Pulmonary artery endothelial cell (primary cell): ENCODE measurements at regions not wholly inside any gene's neighbourhood (a gene's known extent, or its start where the extent isn't known, plus 50 kb on each side); places are given as distances from the start of the nearest gene placed in this dataset.

Experiments
- DNase-seq: peaks from one replicate; pipeline ENCODE4 v3.0.0-alpha.2; 2011; ENCODE audit warnings: low read depth, low spot score

DNA sequence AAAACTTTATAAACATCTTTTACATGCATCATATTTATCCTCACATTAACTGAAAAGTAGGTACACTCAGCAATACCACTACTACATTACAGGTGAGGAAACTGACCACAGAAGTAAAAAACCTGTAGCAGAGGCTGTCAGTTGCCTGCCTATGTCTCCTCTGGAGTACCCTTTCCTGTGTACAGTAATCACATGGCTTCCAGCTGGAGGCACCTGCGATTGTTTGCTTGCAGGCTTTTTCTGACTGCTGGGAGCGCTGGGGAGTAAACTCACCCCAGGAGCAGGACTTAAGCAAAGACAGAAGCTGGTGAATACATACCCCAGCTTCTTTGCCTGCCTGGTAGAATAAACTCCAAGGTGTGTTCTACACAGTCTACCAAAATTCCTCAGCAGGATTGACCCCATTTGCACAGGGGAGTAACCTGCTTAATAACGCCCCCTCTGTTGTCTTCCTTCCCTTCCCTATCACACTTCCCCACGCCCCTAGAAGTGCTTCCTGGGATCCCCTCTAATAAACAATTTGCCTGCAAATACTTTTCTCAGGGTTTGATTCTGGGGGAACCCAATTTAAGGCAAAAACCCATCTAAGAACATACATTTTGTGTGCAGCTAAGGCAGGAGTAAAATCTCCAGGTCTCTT, 138.9 kb downstream of the PTH2R start:
- DNase-seq: no peak

DNA sequence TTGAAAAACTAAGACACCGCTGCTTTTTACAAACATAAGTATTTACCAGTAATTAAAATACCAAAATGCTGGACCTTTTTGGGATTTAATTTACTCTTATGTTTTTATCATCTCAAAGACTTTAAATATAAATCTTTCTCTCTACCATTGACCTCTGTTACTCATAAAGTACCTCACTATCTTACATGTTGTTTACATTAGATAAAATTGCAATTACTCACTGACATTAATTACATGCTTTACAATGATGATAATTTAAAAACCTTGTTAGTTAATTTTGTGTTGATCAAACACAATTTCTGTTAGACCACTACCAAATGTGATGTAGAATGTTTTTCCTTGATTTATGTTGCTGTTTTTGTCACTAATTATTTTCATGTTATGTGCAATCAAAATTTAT, 139.5 kb downstream of the PTH2R start:
- DNase-seq: no peak

DNA sequence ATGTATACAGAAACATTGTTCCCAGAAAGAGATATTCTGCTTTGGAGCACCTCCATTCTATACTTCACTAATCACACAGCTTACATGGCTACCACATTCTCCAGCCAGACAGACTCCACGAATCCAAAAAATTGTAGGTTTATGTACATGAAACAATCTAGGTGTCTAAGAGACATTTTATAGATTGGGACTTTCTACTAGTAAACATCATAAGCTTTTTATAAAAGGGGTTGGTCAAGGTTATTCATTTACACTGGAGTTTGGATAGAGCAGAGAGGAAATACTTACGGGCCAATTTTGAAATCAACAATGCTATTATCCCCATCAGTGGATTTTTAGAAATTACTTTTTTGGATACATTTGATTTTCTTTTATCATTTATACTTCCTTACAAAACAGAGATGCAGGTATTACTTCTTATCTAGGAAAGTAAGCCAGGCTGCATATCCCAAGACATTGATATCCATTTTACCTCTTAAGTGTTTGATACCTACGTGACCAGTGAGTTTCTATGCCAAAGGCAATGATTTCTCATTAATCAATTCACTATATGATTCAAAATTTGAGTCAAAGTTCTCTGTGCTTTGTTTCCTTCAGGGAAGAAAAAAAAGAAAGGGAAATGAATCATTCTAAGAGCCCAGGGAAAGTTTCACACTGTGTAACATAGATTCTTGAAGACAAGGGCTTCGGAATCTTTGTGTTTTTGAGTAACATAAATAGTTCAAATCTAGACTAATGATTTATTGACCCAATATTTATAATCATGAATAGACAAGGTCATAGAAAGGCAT, 140.5 kb downstream of the PTH2R start:
- no peak for DNase-seq

DNA sequence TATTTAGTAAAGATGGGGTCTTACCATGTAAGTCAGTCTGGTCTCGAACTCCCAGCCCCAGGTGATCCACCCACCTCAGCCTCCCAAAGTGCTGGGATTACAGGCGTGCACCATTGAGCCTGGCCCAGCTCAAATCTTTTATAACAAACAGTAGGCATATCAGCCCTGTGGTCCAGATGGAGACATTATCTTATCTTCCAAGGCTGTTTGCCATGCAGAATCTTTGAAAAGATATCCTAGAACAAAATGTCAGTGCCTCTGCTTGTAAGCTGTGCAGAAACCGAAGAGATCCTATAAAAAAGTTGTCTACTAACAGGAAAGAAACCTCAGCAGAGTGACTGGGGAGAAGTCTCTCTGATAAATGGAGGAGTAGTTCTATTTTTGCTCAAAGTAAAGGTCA, 142.1 kb downstream of the PTH2R start:
- DNase-seq: no peak

DNA sequence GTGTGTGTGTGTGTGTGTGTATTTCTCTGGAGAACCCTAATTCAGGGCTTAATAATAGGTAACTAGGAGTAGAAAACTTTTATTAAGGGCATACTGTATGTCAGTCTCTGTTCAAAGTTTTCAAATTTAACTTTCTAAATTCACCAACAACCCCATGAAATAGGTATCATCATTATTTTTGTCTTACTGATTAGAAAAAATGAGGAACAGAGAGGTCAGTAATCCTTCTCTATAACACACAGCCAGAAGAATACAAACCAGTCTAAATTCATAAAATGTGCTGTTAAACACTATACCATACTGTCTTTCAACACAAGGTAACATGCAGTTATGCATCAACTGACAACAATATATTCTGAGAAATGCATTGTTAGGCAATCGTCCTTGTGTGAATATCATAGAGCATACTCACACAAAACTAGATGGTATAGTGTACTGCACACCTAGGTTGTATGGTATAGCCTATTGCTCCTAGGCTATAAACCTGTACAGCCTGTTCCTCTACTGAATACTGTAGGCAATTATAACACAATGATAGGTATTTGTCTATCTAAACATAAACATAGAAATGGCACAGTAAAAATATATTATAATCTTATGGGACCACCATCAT, 143.1 kb downstream of the PTH2R start:
- DNase-seq: no peak

DNA sequence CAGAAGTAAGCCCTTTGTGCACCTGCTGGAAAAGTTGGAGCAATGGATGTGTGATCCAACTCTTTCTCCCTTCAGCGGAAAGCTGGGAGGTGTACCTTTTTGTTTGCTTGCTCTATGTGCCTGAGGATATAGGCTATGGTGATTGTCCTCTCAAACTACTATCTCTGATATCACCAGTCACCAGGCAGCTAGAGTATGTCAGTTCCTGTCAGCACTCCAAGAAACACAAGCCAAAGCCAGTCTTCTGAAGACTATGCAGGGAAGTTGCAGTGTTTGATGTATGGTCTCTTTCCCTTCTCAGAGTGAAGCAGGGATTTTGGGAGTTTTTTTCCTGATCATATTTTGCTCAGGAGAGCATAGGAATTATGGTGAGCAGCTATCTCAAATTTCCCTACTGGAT, 146.4 kb downstream of the PTH2R start:
- no peak for DNase-seq

DNA sequence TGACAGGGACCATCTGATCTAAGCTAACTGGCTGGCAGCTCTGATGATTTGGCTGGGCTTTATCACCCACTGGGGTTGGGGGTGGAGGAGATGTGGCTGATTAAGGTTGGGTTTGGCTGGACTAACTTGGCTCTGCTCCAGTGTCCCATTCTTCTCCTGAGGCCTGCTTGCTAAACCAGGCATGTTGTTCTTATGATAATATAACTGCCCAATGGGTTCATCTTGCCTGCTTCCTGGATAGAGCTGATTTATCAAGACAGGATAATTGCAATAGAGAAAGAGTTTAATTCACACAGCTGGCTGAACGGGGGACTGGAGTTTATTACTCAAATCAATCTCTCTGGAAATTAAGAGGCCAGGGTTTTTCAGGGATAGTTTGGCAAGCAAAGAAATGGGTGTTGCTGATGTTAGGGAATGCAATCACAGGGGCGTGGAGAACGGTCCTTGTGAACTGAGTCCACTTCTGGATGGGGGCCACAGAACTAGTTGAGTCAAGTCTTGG, 150.4 kb downstream of the PTH2R start:
- no peak for DNase-seq

DNA sequence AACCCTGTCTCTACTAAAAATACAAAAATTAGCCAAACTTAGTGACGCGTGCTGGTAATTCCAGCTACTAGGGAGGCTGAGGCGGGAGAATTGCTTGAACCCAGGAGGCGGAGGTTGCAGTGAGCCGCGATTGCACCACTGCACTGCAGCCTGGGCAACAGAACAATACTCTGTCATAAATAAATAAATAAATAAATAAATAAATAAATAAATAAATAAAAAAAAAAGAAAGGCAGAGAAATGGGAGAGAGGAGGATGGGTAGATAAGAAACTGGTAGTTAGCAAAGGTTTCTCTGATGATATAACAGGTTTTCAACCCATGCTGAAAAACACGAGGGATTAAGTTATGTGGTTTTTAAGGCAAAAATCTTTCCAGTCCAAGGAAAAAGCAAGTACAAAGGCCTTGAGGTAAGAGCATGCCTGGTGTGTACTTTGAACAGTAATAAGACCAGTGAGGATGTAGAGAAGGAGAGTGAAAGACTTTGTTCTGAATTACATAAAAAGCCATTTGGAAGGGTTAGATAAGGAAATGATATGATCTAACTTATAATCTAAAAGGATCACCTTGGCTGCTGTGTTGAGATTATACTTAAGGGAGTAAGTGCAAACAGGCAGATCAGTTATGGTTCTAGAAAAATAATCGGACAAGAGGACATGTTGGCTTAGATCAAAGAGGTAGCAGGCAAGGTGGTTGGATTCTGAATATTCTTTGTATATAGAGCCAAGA, 159.3 kb downstream of the PTH2R start:
- no peak for DNase-seq

DNA sequence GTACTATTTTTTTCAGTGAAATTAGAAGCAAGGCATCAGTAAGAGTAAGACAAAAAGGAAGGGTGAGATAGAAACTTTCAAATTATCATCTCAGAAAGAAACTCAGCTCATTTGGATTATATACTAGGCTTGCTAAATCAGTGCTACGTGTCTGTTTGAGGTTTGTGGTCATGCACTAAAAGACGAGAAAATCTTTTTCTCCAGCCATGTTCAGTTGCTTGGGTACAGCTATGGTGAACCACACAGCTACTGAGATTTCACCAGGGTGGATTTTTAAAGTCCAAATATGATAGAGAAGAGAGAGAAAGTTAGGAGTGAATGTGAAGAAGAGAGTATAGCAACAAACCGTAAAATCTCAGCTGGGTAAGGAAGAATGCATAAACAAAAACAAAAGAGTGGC, 161.6 kb downstream of the PTH2R start:
- no peak for DNase-seq

DNA sequence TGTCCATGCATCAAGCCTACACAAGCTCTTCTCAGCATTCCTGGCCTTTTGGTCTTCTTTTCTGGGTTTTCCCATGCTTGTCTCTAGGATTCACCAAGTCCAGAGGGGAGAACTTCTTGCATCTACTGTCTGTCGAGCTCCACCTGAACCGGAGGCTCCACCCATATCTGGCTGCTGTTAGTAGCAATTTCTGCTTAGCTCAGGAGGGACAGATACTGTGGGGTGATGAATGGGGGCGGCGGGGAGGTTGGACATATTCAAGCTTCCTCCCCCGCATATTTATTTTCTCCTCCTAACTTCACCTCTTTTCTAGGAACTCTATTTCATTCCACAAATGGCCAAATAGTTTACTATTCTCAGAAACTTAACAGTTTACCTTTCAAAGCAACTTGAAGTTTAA, 163.5 kb downstream of the PTH2R start:
- DNase-seq: no peak

DNA sequence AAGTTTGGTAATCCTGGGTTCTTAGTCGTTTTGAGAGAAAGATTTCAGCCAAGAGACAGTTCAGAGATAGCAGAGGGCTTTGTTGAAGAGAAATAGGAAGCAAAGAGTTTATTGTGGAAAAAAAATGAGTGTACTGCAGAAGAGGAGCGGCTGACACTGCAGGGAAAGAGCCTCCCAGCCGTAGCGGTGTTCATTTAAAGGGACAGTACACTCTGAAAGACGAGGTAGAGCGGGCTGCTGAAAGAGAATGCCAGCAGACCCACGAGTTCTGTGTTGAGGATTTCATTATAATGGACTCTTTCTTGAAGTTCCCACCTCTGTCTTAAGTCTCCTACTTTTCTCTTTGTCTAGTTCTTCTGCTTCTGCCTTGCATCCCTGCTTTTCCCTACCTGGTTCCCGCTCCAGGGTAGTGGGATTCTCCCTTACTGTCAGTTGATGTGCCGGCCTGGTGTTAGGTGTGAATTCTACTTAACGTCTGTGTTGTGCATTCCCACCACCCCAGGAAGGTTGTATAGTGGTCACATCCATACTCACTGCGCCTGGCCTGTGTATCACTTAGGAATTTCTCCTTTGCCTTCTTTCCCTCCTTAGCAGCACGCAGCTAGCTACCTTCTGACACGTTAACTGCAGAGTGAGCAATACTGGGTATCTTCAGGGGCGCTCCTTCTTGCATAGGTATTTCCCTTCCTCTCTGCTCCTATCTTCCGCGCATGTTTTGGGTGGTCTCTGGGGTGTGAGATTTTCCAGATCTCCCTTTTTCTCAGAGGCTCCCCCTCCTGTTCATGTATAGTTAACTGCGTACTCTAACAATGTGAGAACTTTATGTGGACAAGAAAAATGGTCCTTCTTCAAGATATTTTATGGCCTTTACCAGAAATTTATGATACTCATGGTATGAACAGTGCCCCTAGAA, 164.5 kb downstream of the PTH2R start:
- no peak for DNase-seq

DNA sequence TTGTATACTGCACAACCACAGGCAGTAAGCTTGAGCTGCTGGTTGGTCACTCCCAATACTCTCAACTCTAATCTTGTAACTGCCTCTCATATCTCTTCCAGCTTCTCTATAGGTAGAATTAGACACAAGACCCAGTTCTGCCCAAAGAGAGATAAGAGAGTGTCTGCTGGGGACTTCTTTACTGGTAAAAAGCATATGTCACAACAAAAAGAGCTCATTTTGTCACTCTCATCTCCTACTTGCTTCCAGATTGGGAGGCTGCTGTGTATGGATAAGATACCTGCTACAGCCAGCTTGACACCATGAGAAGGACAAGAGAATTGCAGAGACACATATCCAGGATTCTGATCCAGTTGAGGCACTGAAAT, 165.2 kb downstream of the PTH2R start:
- no peak for DNase-seq

DNA sequence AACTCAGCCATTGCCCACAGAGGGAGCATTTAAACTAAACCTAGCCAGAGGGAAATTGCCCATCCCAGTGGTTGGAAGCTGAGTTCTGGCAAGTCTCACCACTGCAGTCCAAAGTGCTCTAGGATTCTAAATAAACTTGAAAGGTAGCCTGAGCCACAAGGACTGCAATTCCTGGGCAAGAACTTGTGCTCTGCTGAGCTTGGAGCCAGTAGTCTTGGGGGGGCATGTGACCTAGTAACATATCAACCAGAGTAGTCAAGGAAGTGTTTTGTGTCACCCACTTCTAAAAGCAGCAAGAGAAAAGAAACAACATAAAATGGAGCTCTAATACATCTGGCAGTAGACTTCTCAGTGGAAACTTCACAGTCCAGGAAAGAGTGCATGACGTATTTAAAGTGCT, 167.0 kb downstream of the PTH2R start:
- no peak for DNase-seq

DNA sequence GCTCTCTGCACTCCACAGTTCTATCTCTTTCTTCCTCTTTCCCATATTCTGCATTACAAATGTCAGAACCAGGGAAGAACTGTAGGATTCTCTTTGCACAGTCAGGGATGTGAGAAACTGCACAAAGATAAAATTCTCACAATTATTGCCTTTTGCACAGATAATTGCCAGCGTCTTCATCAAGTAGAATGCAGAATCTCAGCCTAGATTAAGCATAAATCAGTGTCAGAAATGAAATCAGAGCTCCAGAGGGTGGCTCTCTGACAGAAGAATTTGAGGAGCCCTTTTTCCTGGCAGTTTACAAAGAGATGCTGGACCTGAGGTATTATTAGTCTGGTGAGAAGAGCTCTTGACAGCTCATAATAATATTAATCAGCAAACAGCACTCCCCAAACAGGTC, 173.1 kb downstream of the PTH2R start:
- DNase-seq: no peak

DNA sequence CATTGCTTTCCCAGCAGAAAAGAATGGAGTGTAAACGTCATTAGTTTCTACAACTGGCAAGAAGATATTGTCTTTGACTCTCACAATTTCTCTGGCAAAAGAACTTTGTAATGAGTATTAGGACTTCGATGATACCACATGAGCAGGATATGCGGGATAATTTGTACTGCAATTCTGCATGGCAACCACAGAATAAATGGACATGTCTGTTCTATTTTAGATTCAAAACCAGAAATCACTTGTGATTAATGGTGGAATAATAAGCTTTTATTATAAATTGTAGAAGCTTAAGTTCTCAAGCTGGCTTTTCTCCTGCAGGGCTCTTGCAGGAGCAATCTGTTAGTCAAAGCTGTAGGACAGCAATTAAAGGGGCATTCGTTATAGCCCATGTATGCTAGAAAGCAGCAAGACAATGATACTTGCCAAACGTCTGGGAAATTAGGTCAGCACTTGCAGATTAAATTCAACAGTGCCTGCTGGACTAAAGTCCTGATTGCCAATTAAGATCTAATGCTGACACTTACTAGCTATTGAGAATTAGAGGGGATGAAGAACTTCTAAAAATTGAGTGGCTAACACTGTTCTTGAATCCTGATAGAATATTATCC, 177.9 kb downstream of the PTH2R start:
- DNase-seq: no peak

DNA sequence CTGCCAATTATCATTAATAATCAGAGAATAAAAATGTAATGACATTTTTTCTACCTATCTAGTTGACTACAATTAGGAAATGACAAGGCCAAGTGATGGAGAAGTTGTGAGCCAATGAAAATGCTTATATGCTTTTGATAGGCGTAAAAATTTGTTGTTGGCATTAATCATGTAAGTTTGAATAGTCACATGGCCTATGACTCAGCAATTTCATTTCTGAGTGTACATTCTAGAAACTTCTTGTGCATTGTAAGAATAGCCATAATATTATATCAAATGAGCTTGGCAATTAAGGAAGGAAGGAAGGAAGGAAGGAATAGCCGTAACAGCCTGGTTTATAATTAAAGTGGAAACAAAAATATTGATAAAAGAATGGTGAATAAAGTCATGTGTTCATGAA, 179.9 kb downstream of the PTH2R start:
- DNase-seq: no peak

DNA sequence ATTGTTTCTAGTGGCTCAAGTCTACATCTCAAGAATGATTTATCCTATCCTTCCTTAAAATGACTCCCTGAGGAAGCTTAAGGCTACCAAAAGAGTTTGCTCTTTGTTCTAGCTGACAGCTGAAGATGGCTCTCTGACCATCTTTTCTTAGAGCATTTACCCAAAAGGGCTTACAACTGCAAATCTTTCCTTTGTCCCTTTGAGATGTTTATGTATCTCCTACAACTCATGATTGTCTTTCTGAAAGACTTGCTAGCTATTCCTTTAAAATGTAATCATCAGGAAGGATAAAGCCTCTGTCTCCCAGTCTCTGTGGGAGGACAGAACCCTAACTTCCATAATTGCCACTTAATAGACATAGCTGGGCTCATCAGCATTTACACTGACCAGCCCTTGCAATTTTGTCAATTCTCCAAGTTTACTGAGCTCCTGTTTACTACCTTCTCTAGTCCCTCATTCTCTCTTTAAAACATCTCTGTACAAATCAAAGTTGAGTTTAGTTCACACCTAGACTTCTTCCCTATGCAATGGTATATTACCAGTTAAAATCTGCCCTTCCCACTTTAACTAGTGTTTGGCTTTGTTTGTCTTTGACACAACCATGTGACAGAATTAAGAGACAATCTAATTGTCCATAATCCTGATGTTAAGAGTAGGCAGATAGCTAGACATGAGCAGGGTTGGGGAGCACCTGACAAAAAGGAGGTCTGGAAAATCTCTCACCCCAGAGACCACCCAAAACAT, 188.2 kb downstream of the PTH2R start:
- DNase-seq: no peak

DNA sequence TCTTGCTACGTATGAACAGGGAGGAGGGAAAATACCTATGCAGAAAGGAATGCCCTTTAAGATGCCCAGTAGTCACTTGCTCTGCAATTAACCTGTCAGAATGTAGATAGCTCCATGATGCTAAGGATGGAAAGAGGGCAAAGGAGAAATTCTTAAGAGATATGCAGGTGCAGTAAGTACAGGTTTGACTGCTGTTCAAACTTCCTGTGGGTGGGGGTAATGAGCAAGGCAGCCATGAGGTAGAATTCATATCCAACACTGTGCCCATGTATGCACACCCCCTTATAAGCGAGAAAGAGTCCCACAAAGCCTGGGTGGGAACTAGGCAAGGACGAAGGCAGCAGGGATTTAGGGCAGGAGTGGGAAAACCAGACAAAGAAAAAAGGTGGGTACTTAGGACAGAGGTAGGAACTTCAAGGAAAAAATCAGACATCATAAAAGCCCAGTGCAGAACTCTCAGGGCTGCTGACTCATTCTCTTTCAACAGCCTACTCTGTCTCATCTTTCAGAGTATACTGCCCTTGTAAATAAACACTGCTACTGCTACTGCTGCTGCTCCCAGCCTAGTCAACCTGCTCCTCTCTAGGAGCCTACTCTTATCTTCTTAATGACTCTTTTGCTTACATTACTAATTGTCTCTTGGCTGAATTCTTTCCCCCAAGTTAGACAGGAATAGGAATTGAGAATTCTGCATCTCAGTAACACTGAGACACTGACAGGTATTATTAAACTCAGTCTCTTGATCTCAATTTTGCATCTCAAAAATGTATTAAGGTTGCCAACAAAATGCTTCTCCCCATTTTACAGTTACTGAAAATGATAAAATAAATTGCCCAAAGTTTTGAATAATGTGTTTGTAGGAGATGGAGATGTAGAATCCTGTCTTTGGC, 189.0 kb downstream of the PTH2R start:
- DNase-seq: no peak

DNA sequence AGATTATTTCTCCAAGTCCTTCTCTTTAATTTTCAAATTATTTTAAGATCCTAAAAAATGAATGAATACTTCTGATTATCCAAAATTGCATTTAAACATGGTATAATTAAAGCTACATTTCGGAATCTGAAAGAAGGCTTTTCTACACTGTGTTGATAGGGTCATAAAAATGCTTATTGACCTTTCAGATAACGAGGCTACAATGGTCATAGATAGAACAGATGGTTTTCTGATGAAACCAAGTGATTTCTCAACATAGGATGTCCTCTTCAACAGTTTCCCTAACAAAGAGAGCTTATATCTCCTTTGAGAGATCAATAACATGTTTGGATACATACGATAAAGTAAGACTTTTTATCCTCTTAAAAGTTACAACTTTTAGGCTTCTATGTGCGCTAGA, 201.1 kb downstream of the PTH2R start:
- DNase-seq: no peak
